ENCODE measurements at regions not wholly inside any gene's neighbourhood (a gene's known extent, or its start where the extent isn't known, plus 50 kb on each side); places are given as distances from the start of the nearest gene placed in this dataset.

DNA sequence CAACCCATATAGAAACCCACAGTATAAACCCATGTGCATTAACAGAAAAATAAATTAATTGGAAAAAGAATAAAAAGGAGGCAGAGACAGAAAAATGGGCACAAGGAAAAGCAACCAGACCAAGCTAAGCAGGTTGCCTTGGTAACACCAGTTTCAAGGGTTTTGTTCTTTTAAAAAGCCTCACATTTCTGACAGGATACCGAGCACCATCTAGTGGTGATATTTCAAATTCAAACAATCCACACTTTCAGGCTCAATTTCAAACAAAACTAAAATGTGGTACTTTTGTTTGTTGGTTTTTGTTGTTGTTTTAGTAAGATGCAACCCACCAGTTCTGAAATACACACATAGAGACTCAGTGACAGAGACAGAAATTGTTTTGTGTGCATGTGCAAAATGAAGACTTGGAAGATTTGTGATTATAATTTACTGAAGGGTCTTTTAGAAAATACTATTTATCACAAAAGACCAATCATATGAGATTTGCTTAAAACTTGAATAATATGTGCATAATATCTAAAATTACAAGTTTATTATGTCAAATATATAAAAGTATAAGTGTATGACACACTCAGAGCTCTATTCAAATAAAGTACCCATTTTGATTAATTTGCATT, 318.2 kb downstream of the SLCO4C1 start:
- TF ChIP-seq TAF1 (IDR thresholded peaks at IDR 0.05; ENCODE audit: borderline replicate concordance, insufficient read depth, low read length) (no peak), SIN3A (IDR thresholded peaks at IDR 0.05; ENCODE audit: borderline replicate concordance, insufficient read depth, low read length) (no peak), REST (IDR thresholded peaks at IDR 0.05; ENCODE audit: insufficient read depth in 1 of 2, low read depth in 2 of 2, low read length in 2 of 2) (no peak), FOXP2 (optimal IDR thresholded peaks at IDR 0.05; ENCODE audit: borderline replicate concordance, extremely low read depth, extremely low read length, insufficient read depth) (no peak), POLR2AphosphoS5 (IDR thresholded peaks at IDR 0.05; ENCODE audit: low read depth, low read length) (no peak)

GRCh38 chr5:101976933-101977332, 319.2 kb downstream of the SLCO4C1 start:
- TF ChIP-seq FOXP2 (optimal IDR thresholded peaks at IDR 0.05; ENCODE audit: borderline replicate concordance, extremely low read depth, extremely low read length, insufficient read depth) = no peak
- no peak for TF ChIP-seq SIN3A (IDR thresholded peaks at IDR 0.05; ENCODE audit: borderline replicate concordance, insufficient read depth, low read length)
- TF ChIP-seq REST (IDR thresholded peaks at IDR 0.05; ENCODE audit: insufficient read depth in 1 of 2, low read depth in 2 of 2, low read length in 2 of 2) = no peak
- TF ChIP-seq TAF1 (IDR thresholded peaks at IDR 0.05; ENCODE audit: borderline replicate concordance, insufficient read depth, low read length) = no peak
- TF ChIP-seq POLR2AphosphoS5 (IDR thresholded peaks at IDR 0.05; ENCODE audit: low read depth, low read length) = no peak

- TF ChIP-seq FOXP2 (optimal IDR thresholded peaks at IDR 0.05; ENCODE audit: borderline replicate concordance, extremely low read depth, extremely low read length, insufficient read depth) (no peak), TAF1 (IDR thresholded peaks at IDR 0.05; ENCODE audit: borderline replicate concordance, insufficient read depth, low read length) (no peak), POLR2AphosphoS5 (IDR thresholded peaks at IDR 0.05; ENCODE audit: low read depth, low read length) (no peak), SIN3A (IDR thresholded peaks at IDR 0.05; ENCODE audit: borderline replicate concordance, insufficient read depth, low read length) (no peak), REST (IDR thresholded peaks at IDR 0.05; ENCODE audit: insufficient read depth in 1 of 2, low read depth in 2 of 2, low read length in 2 of 2) (no peak)
Observed at GRCh38 chr5:101969742-101970141, 326.3 kb downstream of the SLCO4C1 start.

DNA sequence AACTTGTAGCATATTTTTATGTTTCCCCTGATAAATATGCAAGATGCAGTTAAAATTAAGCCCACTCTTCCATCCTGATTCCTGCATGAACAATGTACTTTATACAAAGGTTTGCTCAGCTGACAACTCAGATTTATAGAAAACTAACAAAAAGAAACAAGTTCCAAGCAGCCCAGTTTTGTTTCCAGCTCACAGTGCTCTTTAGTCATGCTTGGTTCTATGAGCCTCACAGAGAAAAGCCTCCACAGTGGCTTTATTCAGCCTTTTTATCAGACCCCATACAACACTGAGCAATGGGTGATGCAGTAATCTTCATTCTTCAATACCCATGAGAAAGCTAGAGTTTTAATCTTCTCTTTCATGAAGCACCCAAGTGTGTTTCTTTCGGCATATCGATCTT, 329.6 kb downstream of the SLCO4C1 start:
- TF ChIP-seq SIN3A (IDR thresholded peaks at IDR 0.05; ENCODE audit: borderline replicate concordance, insufficient read depth, low read length) = no peak
- no peak for TF ChIP-seq REST (IDR thresholded peaks at IDR 0.05; ENCODE audit: insufficient read depth in 1 of 2, low read depth in 2 of 2, low read length in 2 of 2)
- no peak for TF ChIP-seq POLR2AphosphoS5 (IDR thresholded peaks at IDR 0.05; ENCODE audit: low read depth, low read length)
- no peak for TF ChIP-seq FOXP2 (optimal IDR thresholded peaks at IDR 0.05; ENCODE audit: borderline replicate concordance, extremely low read depth, extremely low read length, insufficient read depth)
- TF ChIP-seq TAF1 (IDR thresholded peaks at IDR 0.05; ENCODE audit: borderline replicate concordance, insufficient read depth, low read length) = no peak
